ENCODE measurements at regions not wholly inside any gene's neighbourhood (a gene's known extent, or its start where the extent isn't known, plus 50 kb on each side); places are given as distances from the start of the nearest gene placed in this dataset.

GRCh38 chr16:86962913-86963312 is 354.3 kb downstream of the C16orf95 start:
- Histone ChIP-seq H3K27me3 (peaks cover 45% of the 10 kb centered on the region), H3K9me3 (no peaks in the 10 kb centered on the region), H3K27ac (no peak overlapping the region), H3K4me1 (ENCODE audit: control insufficient read depth in 1 of 2, insufficient read depth in 1 of 2, low read depth in 1 of 2, low read length in 1 of 2) (no peaks in the 10 kb centered on the region), H3K36me3 (no peaks in the 10 kb centered on the region), H3K4me3 (ENCODE audit: low read depth in 1 of 2, low read length in 1 of 2) (no peak overlapping the region)
- no peak for TF ChIP-seq CTCF (IDR thresholded peaks at IDR 0.05)

GRCh38 chr16:86963600-86964575 is 353.3 kb downstream of the C16orf95 start:
- Histone ChIP-seq H3K4me1 (ENCODE audit: control insufficient read depth in 1 of 2, insufficient read depth in 1 of 2, low read depth in 1 of 2, low read length in 1 of 2) (no peaks in the 10 kb centered on the region), H3K27me3 (peaks cover 35% of the 10 kb centered on the region), H3K27ac (no peak overlapping the region), H3K36me3 (no peaks in the 10 kb centered on the region), H3K4me3 (ENCODE audit: low read depth in 1 of 2, low read length in 1 of 2) (no peak overlapping the region), H3K9me3 (no peaks in the 10 kb centered on the region)
- TF ChIP-seq CTCF (IDR thresholded peaks at IDR 0.05): no peak

- Histone ChIP-seq H3K4me3 (ENCODE audit: low read depth in 1 of 2, low read length in 1 of 2) (no peak overlapping the region), H3K27me3 (peaks cover 26% of the 10 kb centered on the region), H3K36me3 (no peaks in the 10 kb centered on the region), H3K4me1 (ENCODE audit: control insufficient read depth in 1 of 2, insufficient read depth in 1 of 2, low read depth in 1 of 2, low read length in 1 of 2) (peaks cover 0 to 5% of the 10 kb centered on the region in 2 experiments), H3K9me3 (no peaks in the 10 kb centered on the region), H3K27ac (no peak overlapping the region)
- TF ChIP-seq CTCF (IDR thresholded peaks at IDR 0.05): no peak
These were observed 352.4 kb downstream of the C16orf95 start for GRCh38 chr16:86964796-86965241.

- peaks cover 2 to 10% of the 10 kb centered on the region in 2 experiments for H3K4me1 ChIP-seq (ENCODE audit: control insufficient read depth in 1 of 2, insufficient read depth in 1 of 2, low read depth in 1 of 2, low read length in 1 of 2)
- no peaks in the 10 kb centered on the region for H3K9me3 ChIP-seq
- no peak for TF ChIP-seq CTCF (IDR thresholded peaks at IDR 0.05)
- H3K4me3 ChIP-seq (ENCODE audit: low read depth in 1 of 2, low read length in 1 of 2): no peak overlapping the region
- H3K36me3 ChIP-seq: no peaks in the 10 kb centered on the region
- H3K27ac ChIP-seq: no peak overlapping the region
- H3K27me3 ChIP-seq: peaks cover 21% of the 10 kb centered on the region
These were observed 351.9 kb downstream of the C16orf95 start for GRCh38 chr16:86965331-86965730.

- no peak overlapping the region for H3K27ac ChIP-seq
- no peaks in the 10 kb centered on the region for H3K36me3 ChIP-seq
- H3K9me3 ChIP-seq: no peaks in the 10 kb centered on the region
- no peak for TF ChIP-seq CTCF (IDR thresholded peaks at IDR 0.05)
- no peak overlapping the region for H3K4me3 ChIP-seq (ENCODE audit: low read depth in 1 of 2, low read length in 1 of 2)
- peaks cover 9 to 17% of the 10 kb centered on the region in 2 experiments for H3K4me1 ChIP-seq (ENCODE audit: control insufficient read depth in 1 of 2, insufficient read depth in 1 of 2, low read depth in 1 of 2, low read length in 1 of 2)
- H3K27me3 ChIP-seq: peaks cover 14% of the 10 kb centered on the region
These were observed 351.2 kb downstream of the C16orf95 start for GRCh38 chr16:86965840-86966550.

All from neutrophil (primary cell).